ENCODE measurements at regions not wholly inside any gene's neighbourhood (a gene's known extent, or its start where the extent isn't known, plus 50 kb on each side); places are given as distances from the start of the nearest gene placed in this dataset.

DNA sequence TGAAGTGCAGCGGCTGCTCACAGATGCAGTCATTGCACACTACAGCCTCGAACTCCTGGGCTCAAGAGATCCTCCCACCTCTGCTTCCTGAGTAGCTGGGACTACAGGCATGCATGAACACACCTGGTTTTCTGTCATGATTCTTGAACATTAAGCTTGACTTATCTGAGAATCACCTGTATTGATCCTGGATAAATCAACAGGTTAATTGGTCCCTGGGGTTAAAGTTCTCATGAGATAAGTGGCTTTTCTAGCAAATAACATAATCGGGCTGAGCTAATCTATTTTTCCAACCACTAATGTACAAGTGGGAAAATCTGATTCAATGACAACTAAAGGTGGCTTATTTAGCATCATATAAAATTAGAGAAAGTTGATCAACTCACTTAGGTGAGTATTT lies 56.0 kb upstream of the LRAT start:
- H3K79me2 ChIP-seq (ENCODE audit: insufficient read depth), result no peaks in the 10 kb centered on the region
- peaks cover 8% of the 10 kb centered on the region; the same call in 1 of the 2 replicates for H3K27me3 ChIP-seq (replicated peaks; ENCODE audit: insufficient read depth)
- H3K9ac ChIP-seq, result no peak overlapping the region
- no peak for DNase-seq
- H3K4me2 ChIP-seq (ENCODE audit: unreplicated experiment), result no peak overlapping the region
- H3K4me1 ChIP-seq (ENCODE audit: insufficient read depth), result no peaks in the 10 kb centered on the region
- H3K36me3 ChIP-seq (ENCODE audit: low read depth), result no peaks in the 10 kb centered on the region
- no peak overlapping the region for H3K27ac ChIP-seq
- 23 to 30% methylated on average over 3 of the region's 3 CpGs for WGBS, 2 experiments (ENCODE audit: low coverage in 1 of 2, low lambda C conversion rate in 2 of 2, missing lambda C conversion rate in 2 of 2)
- H3K9me2 ChIP-seq (ENCODE audit: insufficient read depth), result no peaks in the 10 kb centered on the region
- TF ChIP-seq EZH2phosphoT487 (IDR thresholded peaks at IDR 0.05; ENCODE audit: insufficient read depth, low read depth) (no peak), EZH2 (IDR thresholded peaks at IDR 0.05; ENCODE audit: insufficient read depth, poor library complexity, severe bottlenecking) (no peak)
- H3K4me3 ChIP-seq, result no peak overlapping the region
- no peak overlapping the region for H2AFZ ChIP-seq
- no peaks in the 10 kb centered on the region for H4K20me1 ChIP-seq (ENCODE audit: insufficient read depth)
- no peaks in the 10 kb centered on the region for H3K9me3 ChIP-seq (ENCODE audit: low read depth)
- in situ Hi-C loops (cut with MboI), result no loop called here
- no peaks in the 10 kb centered on the region for H3F3A ChIP-seq (ENCODE audit: insufficient read depth)

DNA sequence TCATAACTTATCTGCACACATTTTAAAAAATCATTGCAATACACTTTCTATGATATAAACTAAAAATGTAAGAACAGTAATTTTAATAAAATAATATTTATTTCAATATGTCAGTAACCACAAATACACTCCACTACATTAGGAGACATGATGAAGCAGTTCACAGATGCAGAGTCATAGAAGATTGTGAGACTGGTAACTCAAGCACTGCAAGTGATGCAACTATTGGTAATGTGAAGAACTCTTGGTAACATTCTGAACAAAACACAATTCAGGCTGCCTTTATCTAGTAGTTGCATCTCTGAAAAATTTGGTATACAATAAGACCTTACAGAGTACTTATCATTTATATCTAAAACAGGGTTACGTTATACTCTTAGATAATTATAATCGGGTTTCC lies 52.6 kb upstream of the LRAT start:
- Histone ChIP-seq H3K9ac (no peak overlapping the region), H4K20me1 (ENCODE audit: insufficient read depth) (no peaks in the 10 kb centered on the region), H2AFZ (no peak overlapping the region), H3K36me3 (ENCODE audit: low read depth) (no peaks in the 10 kb centered on the region), H3K27me3 (replicated peaks; ENCODE audit: insufficient read depth) (0 out of 2 replicates have a peak, but pooled peaks cover 5% of the 10 kb centered on the region), H3K9me3 (ENCODE audit: low read depth) (no peaks in the 10 kb centered on the region), H3K79me2 (ENCODE audit: insufficient read depth) (no peaks in the 10 kb centered on the region), H3K27ac (no peak overlapping the region), H3K4me2 (ENCODE audit: unreplicated experiment) (no peak overlapping the region), H3F3A (ENCODE audit: insufficient read depth) (no peaks in the 10 kb centered on the region), H3K9me2 (ENCODE audit: insufficient read depth) (no peaks in the 10 kb centered on the region), H3K4me1 (ENCODE audit: insufficient read depth) (no peaks in the 10 kb centered on the region), H3K4me3 (no peak overlapping the region)
- in situ Hi-C loops (cut with MboI), result no loop called here
- DNase-seq, result no peak
- WGBS, 2 experiments (ENCODE audit: low coverage in 1 of 2, low lambda C conversion rate in 2 of 2, missing lambda C conversion rate in 2 of 2), result 21 to 26% methylated on average over 2 of the region's 2 CpGs
- TF ChIP-seq EZH2phosphoT487 (IDR thresholded peaks at IDR 0.05; ENCODE audit: insufficient read depth, low read depth), result no peak
- no peak for TF ChIP-seq EZH2 (IDR thresholded peaks at IDR 0.05; ENCODE audit: insufficient read depth, poor library complexity, severe bottlenecking)

DNA sequence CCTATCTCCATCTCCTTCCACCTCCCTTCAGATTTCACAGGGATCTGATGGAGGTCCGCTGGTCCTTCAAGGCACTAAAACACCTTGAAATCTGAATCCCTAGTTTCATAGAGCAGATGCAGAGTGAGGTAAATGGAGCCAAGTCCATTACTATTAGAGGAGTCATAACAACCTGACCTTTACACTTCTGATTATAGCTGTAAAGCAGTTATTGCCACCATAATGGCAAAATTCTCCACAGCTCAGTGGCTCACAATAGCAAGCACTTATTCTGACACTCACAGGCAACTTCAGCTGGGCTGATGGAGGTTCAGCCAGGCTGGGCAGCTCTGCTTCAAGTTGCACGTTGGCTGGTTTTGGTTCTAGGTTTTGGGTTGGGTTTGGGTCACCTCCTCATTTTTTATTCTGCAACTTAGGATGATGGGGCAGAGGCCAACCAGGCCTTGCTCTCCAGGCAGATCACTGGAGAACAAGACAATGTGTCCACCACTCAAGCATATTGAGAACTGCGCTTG lies 51.4 kb upstream of the LRAT start:
- Histone ChIP-seq H3K27me3 (replicated peaks; ENCODE audit: insufficient read depth) (0 out of 2 replicates have a peak, but pooled peaks cover 5% of the 10 kb centered on the region), H3K4me2 (ENCODE audit: unreplicated experiment) (no peak overlapping the region), H3K9me3 (ENCODE audit: low read depth) (no peaks in the 10 kb centered on the region), H3K9ac (no peak overlapping the region), H3K4me3 (no peak overlapping the region), H2AFZ (no peak overlapping the region), H3K79me2 (ENCODE audit: insufficient read depth) (no peaks in the 10 kb centered on the region), H3K27ac (no peak overlapping the region), H3F3A (ENCODE audit: insufficient read depth) (no peaks in the 10 kb centered on the region), H3K9me2 (ENCODE audit: insufficient read depth) (no peaks in the 10 kb centered on the region), H3K36me3 (ENCODE audit: low read depth) (no peaks in the 10 kb centered on the region), H3K4me1 (ENCODE audit: insufficient read depth) (no peaks in the 10 kb centered on the region), H4K20me1 (ENCODE audit: insufficient read depth) (no peaks in the 10 kb centered on the region)
- TF ChIP-seq EZH2 (IDR thresholded peaks at IDR 0.05; ENCODE audit: insufficient read depth, poor library complexity, severe bottlenecking) (no peak), EZH2phosphoT487 (IDR thresholded peaks at IDR 0.05; ENCODE audit: insufficient read depth, low read depth) (no peak)
- WGBS, 2 experiments (ENCODE audit: low coverage in 1 of 2, low lambda C conversion rate in 2 of 2, missing lambda C conversion rate in 2 of 2), result 27 to 33% methylated on average over 3 of the region's 3 CpGs
- DNase-seq, result no peak
- in situ Hi-C loops (cut with MboI), result no loop called here
